H1 (cell line): ENCODE measurements at regions not wholly inside any gene's neighbourhood (a gene's known extent, or its start where the extent isn't known, plus 50 kb on each side); places are given as distances from the start of the nearest gene placed in this dataset.

Experiments used
- CTCF ChIA-PET: fragments of 300-600 bp; sonication (Branson Sonifier 250); formaldehyde crosslinking; loops from one replicate; lab custom pipeline; 2021; ENCODE audit not compliant: partially characterized antibody; lab: Charles Lee
- POLR2A ChIA-PET: fragments of 300-600 bp; sonication (Branson Sonifier 250); formaldehyde crosslinking; loops from one replicate; lab custom pipeline; 2021; ENCODE audit warnings: inconsistent platforms; ENCODE audit not compliant: partially characterized antibody; lab: Charles Lee
- DNase-seq, 2 experiments: peaks; one replicate each; pipeline versions ENCODE4 v3.0.0 to v3.0.0-alpha.2; 2010 to 2022; ENCODE audit warnings: low spot score in 2 of 2, low read depth in 1 of 2, mixed read lengths in 1 of 2
- FAIRE-seq: peaks from 2 replicates; lab custom pipeline; 2011; peaks lifted over from hg19 to GRCh38; lab: Jason Lieb, UNC
- H2AFZ ChIP-seq: 2 replicates; pipeline ENCODE4 v1.8.1; 2012; ENCODE audit warnings: low read length, inconsistent platforms
- H2AK5ac ChIP-seq: 2 replicates; pipeline ENCODE4 v1.6.1; 2013; ENCODE audit warnings: low read depth, low read length
- H2BK120ac ChIP-seq: replicated peaks from 2 replicates; pipeline ENCODE3; 2013; ENCODE audit warnings: low read depth, low read length, inconsistent platforms
- H2BK12ac ChIP-seq: 2 replicates; pipeline ENCODE4 v1.6.1; 2013; ENCODE audit warnings: low read depth, low read length
- H2BK15ac ChIP-seq: 2 replicates; pipeline ENCODE4 v1.6.1; 2013; ENCODE audit warnings: low read length
- H2BK20ac ChIP-seq: 2 replicates; pipeline ENCODE4 v1.6.1; 2013; ENCODE audit warnings: low read length
- H2BK5ac ChIP-seq: 2 replicates; pipeline ENCODE4 v1.6.1; 2013; ENCODE audit warnings: low read depth, low read length
- H3K14ac ChIP-seq: 2 replicates; pipeline ENCODE4 v1.6.1; 2013; ENCODE audit warnings: inconsistent platforms; ENCODE audit not compliant: insufficient read length
- H3K18ac ChIP-seq: 2 replicates; pipeline ENCODE4 v1.6.1; 2013; ENCODE audit warnings: low read length; ENCODE audit errors: extremely low read depth
- H3K23ac ChIP-seq: 2 replicates; pipeline ENCODE4 v1.6.1; 2013; ENCODE audit warnings: inconsistent platforms; ENCODE audit not compliant: insufficient read length
- H3K23me2 ChIP-seq: 2 replicates; pipeline ENCODE4 v1.6.1; 2013; ENCODE audit warnings: low read depth, low read length
- H3K27ac ChIP-seq: 2 replicates; pipeline ENCODE4 v1.6.1; 2011; ENCODE audit warnings: low read depth, low read length, inconsistent platforms
- H3K27me3 ChIP-seq, 4 experiments: replicated peaks in 1 of 4; 1 replicate in 1 of 4; 2 replicates in 3 of 4; pipeline versions ENCODE4 v1.6.1 to v1.8.1; 2011 to 2013; ENCODE audit warnings: low read length in 3 of 4, mild to moderate bottlenecking in 3 of 4, inconsistent platforms in 2 of 4, mixed read lengths in 2 of 4, moderate library complexity in 1 of 4; ENCODE audit not compliant: control insufficient read depth in 3 of 4, insufficient read depth in 3 of 4; ENCODE audit errors: extremely low read depth in 1 of 4
- H3K36me3 ChIP-seq, 4 experiments: 2 replicates each; pipeline versions ENCODE4 v1.6.1 to v1.8.1; 2011 to 2013; ENCODE audit warnings: mild to moderate bottlenecking in 4 of 4, low read length in 3 of 4, moderate library complexity in 2 of 4, control low read depth in 1 of 4, inconsistent platforms in 1 of 4; ENCODE audit not compliant: insufficient read depth in 4 of 4, control insufficient read depth in 2 of 4
- H3K4ac ChIP-seq: replicated peaks from 2 replicates; pipeline ENCODE3; 2013; ENCODE audit warnings: low read length, low read depth, mixed read lengths, inconsistent platforms; ENCODE audit not compliant: insufficient read length
- H3K4me1 ChIP-seq, 4 experiments: replicated peaks in 1 of 4; 1 replicate in 1 of 4; 2 replicates in 3 of 4; pipeline versions ENCODE4 v1.6.1 to v1.8.1; 2011 to 2013; ENCODE audit warnings: low read length in 3 of 4, inconsistent platforms in 2 of 4, mixed read lengths in 1 of 4; ENCODE audit not compliant: insufficient read depth in 4 of 4, control insufficient read depth in 3 of 4
- H3K4me2 ChIP-seq, 2 experiments: 2 replicates each; pipeline versions ENCODE4 v1.6.1 to v1.8.1; 2011 to 2013; ENCODE audit warnings: low read depth in 2 of 2, low read length in 2 of 2, control low read depth in 1 of 2, inconsistent platforms in 1 of 2, mild to moderate bottlenecking in 1 of 2; ENCODE audit not compliant: insufficient read depth in 1 of 2
- H3K4me3 ChIP-seq, 4 experiments: fragments of 200-600, 300-600 bp in 1 of 4; sonication (generic), shearing (Covaris generic), sonication (Bioruptor Twin) in 1 of 4; 2 replicates each; pipeline versions ENCODE4 v1.5.1 to v1.8.1; 2011 to 2016; ENCODE audit warnings: low read length in 4 of 4, low read depth in 3 of 4, control low read depth in 2 of 4, inconsistent platforms in 2 of 4, mild to moderate bottlenecking in 2 of 4, mixed read lengths in 1 of 4, moderate library complexity in 1 of 4; ENCODE audit not compliant: insufficient read depth in 2 of 4; ENCODE audit errors: extremely low read depth in 1 of 4
- H3K56ac ChIP-seq: replicated peaks from 2 replicates; pipeline ENCODE3; 2013; ENCODE audit warnings: low read depth, mild to moderate bottlenecking, mixed read lengths, low read length, inconsistent platforms; ENCODE audit not compliant: insufficient read length
- H3K79me1 ChIP-seq: 2 replicates; pipeline ENCODE4 v1.6.1; 2013; ENCODE audit warnings: low read depth, low read length, control low read depth
- H3K79me2 ChIP-seq, 2 experiments: 2 replicates each; pipeline versions ENCODE4 v1.6.1 to v1.8.1; 2012 to 2013; ENCODE audit warnings: low read length in 2 of 2, mild to moderate bottlenecking in 2 of 2, inconsistent platforms in 1 of 2; ENCODE audit not compliant: insufficient read depth in 2 of 2, control insufficient read depth in 1 of 2
- H3K9ac ChIP-seq, 4 experiments: replicated peaks in 1 of 4; 1 replicate in 1 of 4; 2 replicates in 3 of 4; pipeline versions ENCODE4 v1.6.1 to v1.8.1; 2011 to 2013; ENCODE audit warnings: low read depth in 3 of 4, low read length in 3 of 4, control low read depth in 2 of 4, mild to moderate bottlenecking in 2 of 4, moderate library complexity in 2 of 4, inconsistent platforms in 1 of 4; ENCODE audit errors: extremely low read depth in 1 of 4
- H3K9me3 ChIP-seq, 2 experiments: 2 replicates each; pipeline versions ENCODE4 v1.6.1 to v1.8.1; 2012 to 2013; ENCODE audit warnings: mild to moderate bottlenecking in 2 of 2, moderate library complexity in 2 of 2, control low read depth in 1 of 2, inconsistent platforms in 1 of 2, low read depth in 1 of 2, low read length in 1 of 2, mixed read lengths in 1 of 2; ENCODE audit not compliant: insufficient read depth in 2 of 2
- H4K20me1 ChIP-seq, 2 experiments: replicated peaks in 1 of 2; 2 replicates each; pipeline versions ENCODE3 to v1.8.1; 2011 to 2013; ENCODE audit warnings: inconsistent platforms in 2 of 2, low read length in 2 of 2, mild to moderate bottlenecking in 1 of 2; ENCODE audit not compliant: insufficient read depth in 2 of 2, control insufficient read depth in 1 of 2
- H4K5ac ChIP-seq: 2 replicates; pipeline ENCODE4 v1.6.1; 2013; ENCODE audit warnings: low read length, low read depth, mixed read lengths, inconsistent platforms; ENCODE audit not compliant: insufficient read length
- H4K8ac ChIP-seq: 2 replicates; pipeline ENCODE4 v1.8.0; 2013; ENCODE audit warnings: mild to moderate bottlenecking, moderate library complexity, low read length, inconsistent platforms; ENCODE audit not compliant: insufficient read depth; ENCODE audit errors: extremely low read depth
- H4K91ac ChIP-seq: replicated peaks from 2 replicates; pipeline ENCODE3; 2013; ENCODE audit warnings: low read length, mixed read lengths, inconsistent platforms; ENCODE audit not compliant: insufficient read length
- ATF3 ChIP-seq: IDR thresholded peaks from 2 replicates; pipeline ENCODE4 v1.6.1; 2011; ENCODE audit warnings: low read depth, mild to moderate bottlenecking, low read length; ENCODE audit not compliant: insufficient read depth
- EGR1 ChIP-seq: IDR thresholded peaks from 2 replicates; pipeline ENCODE4 v1.6.1; 2011; ENCODE audit warnings: low read depth, low read length, borderline replicate concordance
- GTF2F1 ChIP-seq: IDR thresholded peaks from 2 replicates; pipeline ENCODE4 v1.6.1; 2012; ENCODE audit warnings: low read depth, low read length, improper control_type of control experiment, borderline replicate concordance
- MAFK ChIP-seq: IDR thresholded peaks from 2 replicates; pipeline ENCODE4 v1.6.1; 2012; ENCODE audit warnings: low read depth, mild to moderate bottlenecking, improper control_type of control experiment, low read length
- MAX ChIP-seq: IDR thresholded peaks from 2 replicates; pipeline ENCODE4 v1.6.1; 2012; ENCODE audit warnings: inconsistent platforms
- POU5F1 ChIP-seq: IDR thresholded peaks from 2 replicates; pipeline ENCODE4 v1.6.1; 2011; ENCODE audit warnings: low read depth, mild to moderate bottlenecking, low read length, moderate library complexity
- RAD21 ChIP-seq, 2 experiments: IDR thresholded peaks in 1 of 2; conservative IDR thresholded peaks in 1 of 2; 2 replicates each; pipeline ENCODE4 v1.6.1; 2011; ENCODE audit warnings: low read depth in 2 of 2, low read length in 2 of 2, improper control_type of control experiment in 1 of 2, inconsistent platforms in 1 of 2, mild to moderate bottlenecking in 1 of 2, moderate library complexity in 1 of 2
- SAP30 ChIP-seq: fragments of 300-600 bp; sonication (generic); IDR thresholded peaks from 2 replicates; pipeline ENCODE4 v1.7.1; 2012; ENCODE audit warnings: low read length, moderate library complexity, mild to moderate bottlenecking, inconsistent platforms; ENCODE audit not compliant: insufficient read depth, insufficient replicate concordance
- SP4 ChIP-seq: IDR thresholded peaks from 2 replicates; pipeline ENCODE4 v1.6.1; 2012; ENCODE audit warnings: low read length, inconsistent platforms
- ZNF274 ChIP-seq: IDR thresholded peaks from 2 replicates; pipeline ENCODE4 v1.7.0; 2012; ENCODE audit warnings: low read length, borderline replicate concordance; ENCODE audit errors: extremely low read depth
- WGBS, 2 experiments: shearing (Covaris generic) in 1 of 2; methylation state at CpG; one replicate each; pipeline versions ENCODE4 v1.1.6 to v1.1.7; 2013 to 2015; ENCODE audit warnings: low lambda C conversion rate in 2 of 2, mixed read lengths in 2 of 2, inconsistent platforms in 1 of 2, low coverage in 1 of 2, missing lambda C conversion rate in 1 of 2; ENCODE audit not compliant: insufficient replicate concordance in 2 of 2, insufficient coverage in 1 of 2, insufficient read length in 1 of 2; ENCODE audit errors: extremely low coverage in 1 of 2, missing lambda C conversion rate in 1 of 2; 5-methylcytosine and 5-hydroxymethylcytosine counted together

GRCh38 chr17:20733923-20734322, 154.4 kb downstream of the CDRT15L2 start:
- Histone ChIP-seq H3K23me2 (no peaks in the 10 kb centered on the region), H3K4me2 (no peak overlapping the region), H3K14ac (no peak overlapping the region), H3K27me3 (no peaks in the 10 kb centered on the region), H4K8ac (no peak overlapping the region), H3K36me3 (no peaks in the 10 kb centered on the region), H2BK120ac (no peak overlapping the region), H2BK20ac (no peak overlapping the region), H2BK15ac (no peak overlapping the region), H4K20me1 (no peaks in the 10 kb centered on the region), H3K4me1 (no peaks in the 10 kb centered on the region), H3K9ac (no peak overlapping the region), H3K18ac (no peak overlapping the region), H3K56ac (no peak overlapping the region), H3K4me3 (no peak overlapping the region), H3K9me3 (no peaks in the 10 kb centered on the region), H2AK5ac (no peak overlapping the region), H2AFZ (no peak overlapping the region), H3K4ac (no peak overlapping the region), H3K23ac (no peak overlapping the region), H4K91ac (no peak overlapping the region), H4K5ac (no peak overlapping the region), H2BK12ac (no peak overlapping the region), H3K27ac (no peak overlapping the region), H3K79me1 (no peaks in the 10 kb centered on the region), H2BK5ac (no peak overlapping the region), H3K79me2 (no peaks in the 10 kb centered on the region)
- no peak for DNase-seq
- no peak for TF ChIP-seq RAD21 (IDR thresholded peaks at IDR 0.05 in 1 of 2, conservative IDR thresholded peaks at IDR 0.05 in 1 of 2; ENCODE audit: low read depth in 2 of 2, low read length in 2 of 2)
- TF ChIP-seq SAP30 = no peak
- TF ChIP-seq POU5F1 = no peak
- no peak for TF ChIP-seq EGR1
- no peak for TF ChIP-seq SP4
- TF ChIP-seq MAFK = no peak
- no peak for TF ChIP-seq ATF3
- no peak for TF ChIP-seq MAX
- TF ChIP-seq ZNF274 = no peak
- no peak for TF ChIP-seq GTF2F1
- ChIA-PET POLR2A (no interaction called here), CTCF (no interaction called here)
- 90% methylated on average over 13 of the region's 13 CpGs; no CpG with 5 or more reads in 1 of the 2 experiments for WGBS, 2 experiments
- FAIRE-seq = no peak
